NCI-H1694 treated with DMSO at 0.1 percent for 48 hours (cell line): ENCODE measurements at regions not wholly inside any gene's neighbourhood (a gene's known extent, or its start where the extent isn't known, plus 50 kb on each side); places are given as distances from the start of the nearest gene placed in this dataset.

Experiments
- DNase-seq: peaks from one replicate; lab custom pipeline; 2025; lab: John Stamatoyannopoulos, UW

DNA sequence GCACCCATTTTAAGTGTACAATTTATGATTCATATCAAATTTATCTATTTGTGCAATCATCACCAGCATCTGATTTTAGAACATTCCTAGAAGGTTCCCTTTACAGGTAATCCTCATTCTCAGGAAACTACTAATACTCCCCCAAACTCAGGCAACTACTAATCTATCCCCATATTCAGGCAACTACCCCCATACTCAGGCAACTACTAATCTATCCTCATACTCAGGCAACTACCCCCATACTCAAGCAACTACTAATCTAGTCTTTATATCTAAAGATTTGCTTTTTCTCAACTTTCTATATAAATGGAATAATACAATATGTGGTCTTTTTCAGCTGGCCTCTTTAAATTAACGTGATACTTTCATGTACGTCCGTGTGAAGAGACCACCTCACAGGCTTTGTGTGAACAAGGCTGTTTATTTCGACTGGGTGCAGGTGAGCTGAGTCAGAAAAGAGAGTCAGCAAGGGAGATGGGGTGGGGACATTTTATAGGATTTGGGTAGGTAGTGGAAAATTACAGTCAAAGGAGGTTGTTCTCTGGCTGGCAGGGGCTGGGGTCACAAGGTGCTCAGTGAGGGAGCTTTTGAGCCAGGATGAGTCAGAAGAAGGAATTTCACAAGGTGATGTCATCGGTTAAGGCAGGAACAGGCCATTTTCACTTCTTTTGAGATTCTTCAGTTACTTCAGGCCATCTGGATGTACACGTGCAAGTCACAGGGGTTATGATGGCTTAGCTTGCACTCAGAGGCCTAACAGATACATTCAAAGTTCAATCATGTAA, 1444.5 kb upstream of the CADM2 start:
- DNase-seq, result no peak

- no peak for DNase-seq
Observed at GRCh38 chr3:83515123-83515522, 1443.7 kb upstream of the CADM2 start.

DNA sequence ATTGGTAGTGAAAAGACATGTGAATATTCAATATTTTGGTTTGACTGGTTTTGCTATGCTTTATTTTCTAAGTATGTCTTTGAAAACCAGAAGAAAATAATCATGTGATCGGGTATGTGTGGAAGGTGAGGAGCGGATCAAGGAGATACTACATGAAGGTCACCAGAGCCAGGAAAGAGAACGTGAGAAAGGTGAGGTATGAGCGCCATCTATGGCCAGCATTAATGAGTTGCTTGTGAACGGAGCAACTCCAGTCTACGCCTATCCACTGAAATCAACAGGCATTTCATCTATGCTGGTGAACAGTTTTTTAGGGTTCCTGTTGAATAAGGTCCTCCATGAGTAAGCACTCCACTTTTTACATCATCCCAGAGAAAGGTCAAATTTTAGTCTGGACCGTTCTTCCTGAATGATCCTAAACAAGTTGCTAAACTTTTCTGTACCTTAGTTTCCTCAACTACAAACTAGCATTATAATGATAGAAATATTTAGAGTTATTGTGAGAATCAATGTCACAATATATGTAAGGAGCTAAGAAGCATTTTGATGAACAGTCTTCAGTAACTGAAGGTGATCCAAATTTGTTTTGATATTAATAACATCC, 1435.2 kb upstream of the CADM2 start:
- DNase-seq, result peak; percentile 14

DNA sequence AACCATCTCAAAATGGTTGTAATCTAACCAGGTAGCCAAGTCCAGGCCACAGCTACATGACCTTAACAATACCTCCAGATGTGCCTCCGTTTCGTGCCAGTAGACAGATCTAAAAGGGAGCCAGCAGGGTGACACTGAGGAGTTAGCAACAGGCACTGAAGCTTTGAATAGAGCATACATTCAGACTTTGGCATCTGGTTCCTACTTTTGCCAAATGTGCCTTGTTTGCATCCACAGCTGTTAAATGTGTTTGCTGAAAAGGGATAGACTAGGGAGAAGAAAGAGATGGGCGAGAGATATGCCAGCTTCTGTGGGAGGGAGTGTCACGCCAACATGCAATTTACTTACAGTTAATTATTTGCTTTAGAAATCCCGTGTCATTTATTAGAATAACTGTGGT, 1433.9 kb upstream of the CADM2 start:
- peak; percentile 53 for DNase-seq

GRCh38 chr3:83559082-83559481, 1399.7 kb upstream of the CADM2 start:
- no peak for DNase-seq

DNA sequence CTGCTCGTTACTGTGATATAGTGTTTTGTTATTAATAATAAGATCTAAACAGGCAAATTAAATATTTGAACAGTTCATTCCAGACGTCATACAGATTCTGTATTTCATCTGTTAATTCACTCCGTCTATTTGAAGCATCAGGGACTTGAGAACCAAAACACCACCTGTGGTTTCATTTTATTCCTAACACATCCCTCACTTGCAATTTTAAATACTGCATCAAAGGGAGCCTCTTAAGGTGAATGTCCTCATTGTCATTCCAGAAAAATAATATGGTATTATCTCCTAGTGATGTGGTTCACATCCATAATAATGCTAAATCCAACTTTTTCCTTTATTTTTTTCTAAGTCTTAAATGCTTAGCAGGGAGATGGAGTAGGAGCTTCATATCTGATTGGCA, 1390.9 kb upstream of the CADM2 start:
- DNase-seq, result no peak

GRCh38 chr3:83581546-83581945, 1377.2 kb upstream of the CADM2 start:
- no peak for DNase-seq

GRCh38 chr3:83601704-83602103, 1357.1 kb upstream of the CADM2 start:
- DNase-seq, result no peak

DNA sequence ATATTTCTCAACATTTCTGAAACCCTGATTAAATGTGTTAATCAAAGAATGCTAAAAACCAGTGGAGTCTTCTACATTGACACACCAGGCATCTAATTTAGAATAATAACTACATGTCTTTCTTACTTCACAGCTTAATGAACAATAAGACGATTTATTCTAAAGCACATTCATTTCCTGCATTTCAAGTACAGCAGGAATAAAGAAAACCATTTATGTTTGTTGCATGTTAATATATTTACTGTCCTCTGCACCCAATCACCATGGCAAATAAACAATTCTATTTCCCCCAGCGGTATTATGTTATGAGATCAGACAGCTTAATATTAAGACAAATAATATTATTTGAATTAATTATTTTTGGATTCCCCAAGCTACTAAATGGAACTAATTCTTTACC, 1336.3 kb upstream of the CADM2 start:
- DNase-seq, result no peak

DNA sequence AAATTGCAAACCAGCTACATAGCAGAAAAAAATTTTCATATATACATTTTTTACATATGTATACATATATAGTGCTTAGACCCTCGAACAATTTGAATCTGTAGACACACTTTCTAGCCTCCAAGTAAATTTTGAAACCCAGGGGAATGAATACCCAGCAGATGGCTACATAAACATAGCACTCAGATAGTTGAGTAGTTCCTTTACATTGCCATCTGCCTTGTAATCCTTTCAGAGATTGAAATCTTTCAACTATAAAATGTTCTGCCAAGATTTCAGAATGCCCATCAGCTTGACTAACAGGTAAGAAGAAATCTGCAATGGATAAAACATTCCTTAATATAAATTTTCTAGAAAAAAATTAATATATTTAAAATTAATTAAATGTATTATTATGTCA, 1333.5 kb upstream of the CADM2 start:
- DNase-seq, result peak; percentile 69

GRCh38 chr3:83628471-83628870, 1330.3 kb upstream of the CADM2 start:
- no peak for DNase-seq

DNA sequence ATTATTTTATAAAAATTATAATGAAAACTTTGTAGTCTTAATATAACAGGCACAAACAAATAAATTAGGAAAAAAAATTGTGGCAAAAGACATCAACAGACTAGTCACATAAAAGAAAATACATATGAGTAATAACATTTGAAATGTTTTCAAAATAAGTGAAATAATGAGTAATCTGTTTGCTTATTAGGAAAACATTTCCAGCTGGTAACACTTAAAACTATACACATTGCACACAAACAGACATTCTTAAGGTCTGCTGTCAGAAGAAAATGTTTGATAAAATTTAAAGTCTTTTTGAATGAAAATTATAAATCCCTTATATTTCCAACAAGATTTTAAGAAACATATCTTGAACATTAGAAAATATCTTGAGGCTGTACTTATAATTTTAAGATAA, 1326.3 kb upstream of the CADM2 start:
- no peak for DNase-seq

- no peak for DNase-seq
Observed at GRCh38 chr3:83633758-83634157, 1325.0 kb upstream of the CADM2 start.

DNA sequence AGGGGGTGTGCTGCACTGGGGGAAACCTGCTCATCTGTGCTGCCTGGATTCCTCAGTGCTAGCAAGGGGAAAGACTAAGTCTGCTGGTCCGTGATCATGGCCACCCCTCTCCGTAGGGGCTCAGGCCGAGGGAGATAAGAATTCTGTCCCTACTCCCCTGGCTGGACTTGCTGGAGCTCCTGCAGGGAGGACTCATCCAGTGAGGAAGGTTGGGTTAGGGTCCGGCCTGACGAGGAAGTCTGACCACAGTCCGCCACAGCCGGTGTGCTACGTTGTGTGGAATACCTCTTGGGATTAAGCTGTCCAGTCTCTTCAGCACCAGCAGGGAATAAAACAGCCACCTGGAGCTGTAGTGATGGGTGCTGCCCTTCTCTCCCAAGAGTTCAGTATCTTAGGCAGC, 1309.1 kb upstream of the CADM2 start:
- no peak for DNase-seq

- DNase-seq, result no peak
Observed at GRCh38 chr3:83655083-83655482, 1303.7 kb upstream of the CADM2 start.

DNA sequence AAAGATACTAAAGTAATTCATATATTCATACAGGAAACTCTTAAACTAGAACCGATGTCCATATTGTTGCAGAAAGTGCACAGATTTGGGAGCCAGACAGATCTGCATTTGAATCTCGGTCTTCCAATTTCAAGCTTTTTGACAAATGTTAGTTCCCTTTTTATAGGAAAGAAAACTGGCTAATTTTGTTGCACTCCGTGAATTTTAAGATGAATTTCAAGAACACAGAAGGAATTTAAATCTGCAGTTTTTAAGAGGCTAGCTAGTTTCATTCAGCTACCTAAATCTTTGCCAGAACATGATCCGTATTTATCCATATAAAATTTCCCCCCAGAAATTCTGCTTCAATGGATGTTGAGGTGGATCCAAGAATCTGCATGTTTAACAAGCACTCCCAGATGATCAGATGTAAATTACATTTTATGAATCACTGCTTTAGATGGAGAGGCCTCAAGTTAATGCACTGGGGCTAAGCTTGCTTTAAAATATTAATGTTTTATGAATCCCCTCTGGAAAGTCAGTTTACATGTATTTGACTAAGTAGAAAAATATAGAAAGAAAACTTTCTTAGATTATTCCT, 1296.3 kb upstream of the CADM2 start:
- DNase-seq, result no peak

DNA sequence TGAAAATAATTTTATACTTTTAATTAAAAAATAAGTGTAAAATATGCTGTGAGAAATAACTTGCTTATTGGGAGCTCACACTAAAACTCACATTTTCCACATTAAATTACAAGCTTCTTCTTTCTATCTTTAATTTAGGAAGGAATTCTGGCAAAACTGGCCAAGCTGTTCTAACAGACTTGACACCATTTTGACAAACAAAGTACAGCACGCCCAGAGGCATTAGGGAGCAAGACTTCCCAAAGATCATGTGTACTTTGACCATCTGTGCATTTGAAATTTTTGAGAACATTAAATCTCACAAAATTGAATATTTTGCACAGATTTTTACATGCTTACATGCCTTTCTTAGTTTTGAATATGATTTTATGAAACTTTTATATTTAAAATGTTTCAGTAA, 1288.4 kb upstream of the CADM2 start:
- no peak for DNase-seq

DNA sequence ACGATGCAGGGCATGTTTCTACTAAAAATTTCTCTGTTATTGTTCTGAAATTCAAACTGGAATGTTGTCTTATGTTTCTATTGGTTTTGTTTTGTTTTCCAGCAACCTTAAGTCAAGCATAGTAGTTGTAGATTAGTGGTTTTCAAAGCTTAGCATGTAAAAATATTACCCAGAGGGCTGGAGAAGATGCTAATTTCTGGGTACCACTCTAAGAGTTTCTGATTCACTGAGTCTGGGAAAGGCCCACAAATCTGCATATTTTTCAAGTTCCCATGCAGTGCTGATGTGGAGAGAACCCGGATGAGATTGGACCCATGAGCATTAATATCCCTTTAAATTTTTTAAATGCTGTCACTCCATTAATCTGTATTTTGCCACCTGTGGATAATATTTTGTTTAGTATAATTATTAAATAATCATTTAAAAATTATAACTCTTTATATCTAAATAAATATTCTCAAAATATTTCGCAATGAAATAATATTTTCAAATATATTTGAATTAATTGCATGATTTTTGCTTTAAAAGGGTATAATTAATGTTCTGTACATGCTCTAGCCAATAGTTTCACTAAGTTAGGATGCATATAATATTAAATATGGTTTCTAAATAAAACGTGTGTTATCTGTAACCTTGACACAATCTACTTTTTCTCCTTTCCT, 1274.7 kb upstream of the CADM2 start:
- no peak for DNase-seq

GRCh38 chr3:83706669-83707068, 1252.1 kb upstream of the CADM2 start:
- no peak for DNase-seq

DNA sequence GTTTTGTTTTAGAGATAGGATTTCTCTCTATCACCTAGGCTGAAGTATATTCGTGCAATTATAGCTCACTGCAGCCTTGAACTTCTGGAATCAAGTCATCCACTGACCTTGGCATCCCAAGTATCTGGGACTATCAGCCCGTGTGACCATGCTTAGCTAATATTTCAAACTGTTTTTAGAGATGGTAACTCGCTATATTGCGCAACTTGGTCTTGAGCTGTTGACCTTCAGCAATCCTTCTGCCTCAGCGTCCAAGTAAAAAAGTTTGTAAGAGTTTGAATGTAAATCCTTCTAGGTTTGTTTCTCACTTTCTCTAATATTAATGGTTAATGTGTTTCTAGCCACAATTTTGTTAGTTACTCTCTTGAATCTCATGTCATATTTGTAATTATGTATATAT, 1243.5 kb upstream of the CADM2 start:
- DNase-seq, result no peak

GRCh38 chr3:83729576-83729975, 1229.2 kb upstream of the CADM2 start:
- no peak for DNase-seq

DNA sequence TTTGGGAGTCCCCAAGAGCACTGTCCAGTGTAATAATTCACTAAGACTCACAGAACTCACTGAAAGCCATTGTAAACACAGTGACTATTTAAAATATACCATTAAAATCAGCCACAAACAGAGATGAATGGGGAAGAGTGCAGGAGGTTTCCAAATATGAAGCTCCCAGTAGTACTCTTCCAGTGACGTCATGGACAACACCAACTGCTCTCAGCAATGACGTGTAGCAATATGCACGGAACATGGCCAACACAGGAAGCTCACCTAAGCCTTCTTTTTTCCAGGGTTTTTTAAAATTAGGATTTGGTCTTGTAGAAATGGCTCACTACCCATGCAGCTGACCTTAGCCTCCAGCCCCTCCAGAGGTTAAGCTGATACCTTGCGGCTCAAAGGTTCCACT, 1224.1 kb upstream of the CADM2 start:
- no peak for DNase-seq

DNA sequence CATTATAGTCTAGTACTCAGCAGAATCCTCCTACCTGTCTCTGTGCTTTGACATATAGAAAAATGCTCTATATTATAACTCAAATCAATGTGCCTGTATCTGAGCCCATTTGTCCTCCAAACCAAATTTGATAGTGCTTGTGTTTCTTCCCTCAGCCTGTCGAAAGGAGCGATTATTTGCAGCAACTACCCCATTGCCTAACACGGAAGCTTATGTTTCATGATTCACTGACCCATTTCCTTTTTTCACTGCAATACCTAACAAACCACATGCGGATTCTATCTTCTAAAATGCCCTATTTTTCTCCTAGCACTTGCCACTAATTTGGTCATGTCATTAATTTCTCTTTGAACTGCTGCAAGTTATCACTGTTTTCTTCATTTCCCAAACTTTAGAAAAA, 1220.6 kb upstream of the CADM2 start:
- DNase-seq, result no peak
